Right ventricle myocardium superior (tissue), 1 donor: ENCODE measurements at regions not wholly inside any gene's neighbourhood (a gene's known extent, or its start where the extent isn't known, plus 50 kb on each side); places are given as distances from the start of the nearest gene placed in this dataset.
A peak's percentile ranks its signal among the peaks of the same experiment; 100 is the strongest.

Experiments used
- ATAC-seq: fragments of 200-7000 bp; cut with Tn5 transposase; one replicate; pipeline ENCODE4 v1.9.1; 2020; ENCODE audit warnings: mild to moderate bottlenecking; ENCODE audit not compliant: poor library complexity
- DNase-seq: peaks from one replicate; pipeline ENCODE4 v3.0.0-alpha.2; 2020
- intact Hi-C: fragments of 100-400 bp; cut with DNase I; formaldehyde crosslinking; loops from one replicate; pipeline ENCODE4 v1.11.2; 2022
- donor health status: DM: no; HTN: yes; CAD: no; lungs with severe emphysema.

DNA sequence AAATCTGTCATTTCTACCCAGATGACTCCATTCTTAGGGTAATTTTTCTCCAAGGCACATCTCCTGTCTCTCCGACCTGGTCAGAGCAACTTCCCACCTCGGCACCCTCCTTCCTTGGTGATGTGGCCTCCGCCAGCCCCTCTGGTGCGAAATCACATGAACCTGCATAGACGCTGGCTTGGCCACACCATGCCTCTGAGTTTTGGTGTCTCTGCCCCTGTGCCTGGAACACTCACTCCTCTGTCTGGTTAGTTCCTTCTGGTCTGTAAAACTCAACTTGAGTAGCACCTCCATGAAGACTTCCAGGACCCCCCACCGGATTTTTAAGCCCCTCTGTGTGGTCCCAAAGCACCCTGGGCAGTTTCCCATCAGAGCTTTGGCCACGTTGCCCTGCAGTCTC is 83.2 kb upstream of the OTOS start:
- intact Hi-C loops: no loop called here
- ATAC-seq (no peak), DNase-seq (no peak)

DNA sequence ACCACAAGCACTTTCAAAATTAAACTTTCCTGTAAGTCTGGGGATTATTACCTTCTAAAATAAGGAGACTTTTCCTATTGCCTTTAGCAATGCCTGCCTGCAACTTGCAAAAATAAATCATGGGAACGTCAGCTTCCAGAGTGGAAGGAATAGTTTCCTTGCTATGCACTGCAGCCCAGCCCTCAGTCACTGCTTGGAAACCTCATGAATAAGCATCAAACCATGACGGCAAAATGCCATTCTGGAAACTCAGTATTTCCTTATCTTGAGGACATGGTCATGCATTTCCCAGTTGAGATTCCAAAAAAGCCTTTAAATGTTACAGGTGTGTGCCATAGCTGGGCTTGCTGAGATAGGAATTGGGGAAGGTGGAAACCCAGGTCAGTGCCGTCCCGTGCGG is 84.2 kb upstream of the OTOS start:
- DNase-seq: no peak
- ATAC-seq: no peak
- intact Hi-C loops: no loop called here

DNA sequence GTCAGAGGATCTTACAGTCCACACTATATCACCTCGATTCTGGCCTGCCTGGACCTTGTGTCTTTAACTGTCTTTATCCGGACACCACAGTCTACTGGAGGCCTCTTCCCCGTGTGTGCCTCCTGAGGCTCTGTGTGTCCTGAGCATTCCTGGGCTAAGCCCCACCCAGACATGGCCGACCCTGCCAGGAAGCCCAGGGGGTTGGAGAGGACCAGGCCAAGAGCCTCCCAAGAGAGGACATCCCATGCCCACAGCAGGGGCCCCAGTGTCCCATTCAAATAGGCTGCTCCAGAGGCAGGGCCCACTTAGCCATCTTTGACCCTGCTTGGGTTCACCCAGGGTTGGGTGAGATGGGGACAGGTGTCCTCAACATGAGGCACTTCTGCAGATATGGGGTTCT is 84.7 kb upstream of the OTOS start:
- ATAC-seq: no peak
- DNase-seq: no peak
- intact Hi-C loops: no loop called here

DNA sequence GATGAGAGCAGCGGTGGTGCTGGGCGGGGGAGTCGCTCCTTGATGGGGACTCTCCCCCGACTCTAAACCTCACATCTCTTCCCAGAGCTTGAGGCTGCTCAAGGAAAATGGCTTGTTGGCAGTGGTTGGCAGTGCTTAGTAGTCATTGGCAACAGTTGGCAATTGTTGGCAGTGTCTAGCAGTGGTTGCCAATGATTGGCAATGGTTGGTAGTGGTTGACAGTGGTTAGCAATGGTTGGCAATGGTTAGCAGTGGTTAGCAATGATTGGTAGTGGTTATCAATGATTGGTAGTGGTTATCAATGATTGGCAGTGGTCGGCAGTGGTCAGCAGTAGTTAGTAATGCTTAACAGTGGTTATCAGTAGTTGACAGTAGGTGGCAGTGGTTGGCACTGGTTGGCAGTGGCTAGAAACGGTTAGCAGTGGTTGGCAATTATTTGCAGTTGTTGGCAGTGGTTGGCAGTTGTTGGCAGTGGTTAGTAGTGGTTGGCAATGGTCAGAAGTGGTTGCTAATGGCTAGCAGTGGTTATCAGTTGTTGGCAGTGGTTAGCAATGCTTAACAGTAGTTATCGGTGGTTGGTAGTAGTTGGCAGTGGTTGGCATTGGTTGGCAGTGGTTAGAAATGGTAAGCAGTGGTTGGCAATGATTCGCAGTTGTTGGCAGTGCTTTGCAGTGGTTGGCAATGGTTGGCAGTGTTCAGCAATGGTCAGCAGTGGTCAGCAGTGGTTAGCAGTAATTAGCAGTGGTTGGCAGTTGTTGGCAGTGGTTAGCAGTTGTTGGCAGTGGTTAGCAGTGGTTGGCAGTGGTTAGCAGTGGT is 85.4 kb upstream of the OTOS start:
- ATAC-seq (no peak), DNase-seq (no peak)
- intact Hi-C loops: no loop called here

DNA sequence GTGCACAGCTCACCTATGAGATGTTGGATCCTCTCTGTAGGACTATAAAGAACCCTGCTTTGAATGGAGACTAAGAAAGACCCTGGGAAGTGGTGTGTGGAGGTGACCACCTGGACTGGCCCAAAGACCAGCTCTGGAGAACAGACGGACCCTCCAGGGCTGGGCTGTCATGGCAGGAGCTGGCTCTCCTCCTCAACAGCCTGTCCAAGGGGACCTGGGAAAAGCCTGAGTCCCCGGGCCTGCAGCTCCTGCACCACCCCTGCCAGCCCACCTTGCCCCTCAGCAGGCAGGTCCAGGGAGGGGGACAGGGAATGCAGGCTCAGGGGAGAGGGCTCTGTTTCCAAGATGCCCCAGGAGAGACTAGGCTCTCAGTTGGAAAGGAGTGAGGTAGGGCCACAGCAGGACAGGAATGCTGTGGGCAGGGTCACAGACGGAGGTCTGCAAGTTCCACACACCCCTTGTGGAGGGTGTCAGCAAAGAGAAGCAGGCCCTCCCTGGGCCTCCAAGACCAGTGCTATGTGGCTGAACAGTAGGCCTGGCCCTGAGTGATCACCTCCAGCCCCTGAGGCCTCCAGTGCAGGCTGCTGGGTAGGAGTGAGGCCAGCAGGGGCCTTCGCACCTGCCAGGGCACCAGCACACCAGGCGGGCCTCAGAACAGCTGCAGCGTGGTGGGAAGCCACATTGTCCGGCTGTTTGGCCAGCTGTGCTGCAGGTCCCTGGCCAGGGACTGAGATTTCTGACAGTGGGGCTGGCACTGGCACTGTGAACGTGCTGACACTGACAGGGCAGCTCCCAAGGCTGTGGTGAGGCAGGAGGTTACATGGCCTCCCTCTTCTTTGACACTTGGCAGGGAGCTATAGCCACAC is 86.4 kb upstream of the OTOS start:
- DNase-seq (no peak), ATAC-seq (peak; percentile 60)
- intact Hi-C loops: no loop called here

DNA sequence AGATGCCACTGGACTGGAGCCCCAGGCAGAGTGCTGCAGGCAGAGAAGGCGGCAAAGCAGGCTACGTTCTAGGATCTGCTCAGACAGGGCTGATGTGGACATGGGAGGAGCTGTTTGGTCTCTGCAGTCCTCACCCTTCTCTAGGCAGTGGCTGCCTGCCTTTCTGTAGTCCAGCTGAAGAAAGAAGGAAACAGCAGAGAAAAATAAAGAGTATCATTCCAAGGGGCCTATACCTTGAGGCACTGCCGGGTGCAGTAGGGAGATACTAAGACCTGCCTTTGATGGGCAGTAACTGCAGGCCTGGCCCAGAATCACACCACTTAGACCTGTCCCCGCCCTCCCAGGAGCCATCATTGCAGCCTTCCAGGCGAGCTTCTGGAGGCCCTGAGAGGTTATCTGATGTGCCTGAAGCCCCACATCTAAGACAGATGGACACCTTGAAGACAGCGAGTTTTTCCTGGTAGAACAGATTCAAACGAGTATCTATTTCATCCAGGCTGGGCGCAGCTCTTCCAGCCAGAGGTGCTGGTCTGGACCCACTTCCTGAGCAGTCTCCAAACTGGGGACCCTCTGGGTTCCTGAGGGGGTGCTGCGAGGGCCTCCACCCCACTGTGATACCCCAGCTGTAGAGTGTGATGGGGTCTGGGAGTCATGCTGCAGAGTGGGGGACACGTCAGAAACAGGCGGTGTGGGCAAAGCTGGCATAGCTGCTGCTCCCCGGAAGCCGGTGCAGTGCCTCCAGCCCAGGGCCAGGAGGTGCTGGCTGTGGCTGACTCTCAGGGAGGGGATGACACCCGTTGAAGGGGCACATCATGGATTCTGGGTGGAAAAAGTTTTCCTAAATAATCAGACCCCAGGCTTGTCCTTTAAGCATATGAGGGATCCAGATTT is 87.3 kb upstream of the OTOS start:
- intact Hi-C loops: no loop called here
- no peak for DNase-seq
- ATAC-seq: no peak

DNA sequence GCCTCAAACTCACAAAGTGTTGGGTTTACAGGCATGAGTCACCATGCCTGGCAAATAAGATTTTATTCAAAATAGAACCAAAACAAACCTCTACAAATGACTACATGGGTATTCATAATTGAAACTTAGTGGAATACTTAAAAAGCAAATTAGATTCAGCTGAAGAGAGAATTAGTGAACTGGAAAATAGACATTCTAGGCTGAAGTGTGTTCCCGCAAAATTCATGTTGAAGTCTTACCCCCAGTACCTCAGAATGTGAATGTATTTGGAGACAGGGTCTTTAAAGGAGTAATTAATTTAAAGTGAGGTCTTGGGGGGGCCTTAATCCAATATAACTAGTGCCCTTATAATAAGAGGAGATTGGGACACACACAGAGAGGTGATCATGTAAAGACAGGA is 88.5 kb upstream of the OTOS start:
- ATAC-seq: no peak
- intact Hi-C loops: no loop called here

DNA sequence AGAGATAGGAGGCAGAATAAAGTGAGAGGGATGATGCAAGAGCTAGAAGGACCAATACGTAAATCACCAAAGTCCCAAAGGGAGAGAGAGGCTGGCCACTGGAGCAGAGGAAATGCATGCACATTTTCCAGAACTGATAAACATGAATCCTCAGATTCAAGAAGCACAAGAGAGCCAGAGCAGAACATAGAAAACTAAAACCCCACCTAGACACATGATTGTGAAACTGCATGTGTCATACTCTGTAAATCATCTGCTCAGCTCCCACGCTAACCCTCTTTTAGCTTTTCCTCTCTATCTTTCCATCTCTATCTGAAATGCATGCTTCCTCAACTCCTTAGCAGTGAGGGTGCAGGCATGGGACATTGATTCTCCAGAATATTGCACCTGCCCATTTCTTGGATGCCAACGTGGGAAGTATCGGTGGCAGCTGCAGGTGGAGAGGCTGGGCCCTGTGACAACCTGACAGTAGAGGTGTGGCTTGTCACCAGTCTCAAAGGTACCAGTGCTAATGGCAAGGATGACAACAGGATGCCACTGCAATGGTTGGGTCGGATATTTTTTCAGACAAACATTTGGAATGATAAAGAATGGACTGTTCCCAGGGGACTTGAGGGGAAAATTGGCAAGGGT is 89.3 kb upstream of the OTOS start:
- no peak for ATAC-seq
- DNase-seq: no peak
- intact Hi-C loops: loop anchor here (10.0 kb wide), 3 partner anchors 65 to 145 kb away; no protein-coding TSS in a partner anchor

More for the DNA sequence above, 88.5 kb upstream of the OTOS start:
- DNase-seq: no peak

DNA sequence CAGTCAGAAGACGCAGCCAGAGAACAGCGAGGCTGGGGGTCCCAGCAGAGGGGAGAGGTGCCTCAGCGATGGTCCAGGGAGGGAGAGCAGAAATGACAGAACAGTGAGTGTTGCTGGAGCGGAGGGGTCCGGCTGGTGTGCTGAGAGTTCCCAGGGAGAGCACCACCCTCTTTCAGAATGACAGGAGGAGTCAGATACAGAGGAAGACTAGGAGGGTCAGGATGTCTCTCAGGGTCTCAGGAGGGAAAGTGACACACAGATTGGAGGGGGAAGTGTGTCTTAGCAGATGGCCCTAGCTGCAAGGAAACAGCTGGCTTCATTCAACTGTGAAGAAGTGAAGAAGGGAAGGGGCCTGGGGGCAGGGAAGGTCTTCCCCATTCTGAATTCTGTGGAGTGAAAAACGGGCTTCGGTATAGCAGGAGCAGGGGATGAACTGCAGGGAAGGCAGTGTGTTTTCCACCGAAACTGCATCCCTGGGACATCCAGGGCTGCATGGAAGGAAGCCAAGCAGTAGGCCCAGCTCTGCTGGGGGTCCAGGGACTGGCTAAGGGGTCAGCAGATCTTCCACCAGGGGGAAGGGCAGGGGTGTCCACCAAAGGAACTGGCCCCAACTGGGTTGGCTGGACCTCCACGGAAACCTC is 90.0 kb upstream of the OTOS start:
- no peak for ATAC-seq
- no peak for DNase-seq
- intact Hi-C loops: loop anchor here (10.0 kb wide), 3 partner anchors 64 to 144 kb away; no protein-coding TSS in a partner anchor

DNA sequence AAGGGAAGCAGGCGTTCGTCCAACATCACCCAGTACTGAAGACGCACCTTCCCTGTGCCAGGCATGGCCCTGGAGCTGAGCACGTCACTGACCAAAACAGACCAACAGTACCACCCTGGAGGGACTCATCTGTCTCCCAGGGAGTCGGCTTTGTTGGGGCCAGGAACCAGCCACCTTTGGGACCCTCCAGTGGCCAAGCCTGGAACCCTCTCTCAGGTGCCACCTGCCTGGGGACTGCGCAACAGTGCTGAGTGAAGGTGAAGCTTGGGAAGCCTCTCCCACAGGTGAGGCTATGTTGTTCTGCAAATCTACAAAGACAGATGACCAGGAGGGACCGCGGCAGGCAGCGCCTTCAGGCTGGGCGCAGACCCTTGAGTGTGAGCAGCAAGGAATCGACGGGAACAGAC is 91.4 kb upstream of the OTOS start:
- intact Hi-C loops: loop anchor here (2.0 to 10.0 kb wide), 4 partner anchors 63 to 207 kb away; no protein-coding TSS in a partner anchor
- no peak for DNase-seq

DNA sequence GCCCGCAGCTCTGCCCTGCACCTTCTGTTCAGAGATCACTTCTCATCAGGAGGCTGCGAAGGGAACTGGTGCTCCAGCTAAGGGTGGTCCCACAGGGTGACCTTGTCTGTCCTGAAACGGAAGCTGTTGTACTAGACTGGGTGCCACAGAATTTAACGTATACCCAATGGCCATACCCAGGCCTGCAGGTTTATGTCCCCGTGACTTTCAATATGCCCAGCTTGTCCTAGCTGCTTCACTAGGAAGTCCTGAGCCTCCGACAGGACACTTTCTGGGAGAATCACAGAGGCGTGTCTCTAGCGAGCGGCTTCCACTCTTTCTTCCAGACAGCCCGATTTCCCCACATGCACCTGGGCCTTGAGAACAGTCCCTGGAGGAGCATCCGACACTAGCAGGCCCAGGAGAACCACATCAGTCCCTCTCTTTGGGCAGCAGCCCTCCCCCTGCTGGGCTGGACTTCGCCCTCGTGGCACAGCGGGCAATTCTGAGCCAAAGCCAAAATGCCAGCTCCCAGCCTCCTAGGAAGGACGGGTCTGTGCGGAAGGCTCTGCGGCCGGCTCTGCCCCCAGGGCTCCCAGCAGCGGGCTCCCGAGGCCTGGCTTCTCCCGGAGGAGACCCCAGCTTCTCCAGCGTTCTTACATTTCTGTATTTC is 91.9 kb upstream of the OTOS start:
- ATAC-seq: no peak
- DNase-seq: no peak
- intact Hi-C loops: loop anchor here (2.0 to 10.0 kb wide), 4 partner anchors 62 to 206 kb away; no protein-coding TSS in a partner anchor

More for the DNA sequence above, 91.4 kb upstream of the OTOS start:
- no peak for ATAC-seq

DNA sequence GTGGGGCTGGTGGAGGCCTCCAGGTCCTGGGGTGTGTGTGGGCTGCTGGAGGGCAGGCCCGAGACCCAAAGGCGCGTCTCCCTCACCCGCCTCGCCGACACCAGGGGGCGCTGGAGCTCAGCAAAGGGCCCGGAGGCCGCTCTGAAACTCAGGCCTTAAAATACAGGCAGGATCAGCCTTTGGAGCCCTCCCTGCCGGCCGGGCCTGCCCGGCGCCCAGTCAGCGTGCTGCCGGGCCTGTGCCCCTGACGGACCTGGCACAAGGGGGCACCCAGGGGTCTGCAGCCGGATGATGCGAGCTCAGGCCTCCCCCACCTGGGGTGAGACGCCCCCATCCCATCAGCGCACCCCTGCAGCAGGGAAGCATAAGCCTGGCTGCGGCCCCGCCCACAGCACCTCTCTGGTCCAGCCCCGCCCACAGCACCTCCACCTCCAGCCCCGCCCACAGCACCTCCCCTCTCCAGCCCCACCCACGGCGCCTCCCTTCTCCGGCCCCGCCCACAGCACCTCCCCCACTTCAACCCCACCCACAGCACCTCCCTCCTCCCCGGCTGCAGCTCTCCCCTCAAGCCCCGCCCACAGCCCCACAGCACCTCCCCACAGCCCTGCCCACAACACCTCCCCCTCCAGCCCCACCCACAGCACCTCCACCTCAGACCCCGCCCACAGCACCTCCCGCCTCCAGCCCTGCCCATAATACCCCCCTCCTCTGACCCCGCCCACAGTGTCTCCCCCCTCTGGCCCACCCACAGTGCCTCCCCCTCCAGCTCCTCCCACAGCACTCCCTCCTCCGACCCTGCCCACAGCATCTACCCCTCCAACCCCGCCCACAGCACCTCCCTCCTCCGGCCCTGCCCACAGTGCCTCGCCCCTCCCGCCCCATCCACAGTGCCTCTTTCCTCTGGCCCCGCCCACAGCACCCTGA is 92.8 kb upstream of the OTOS start:
- peak; percentile 90 for DNase-seq
- intact Hi-C loops: loop anchor here (2.0 to 10.0 kb wide), 4 partner anchors 62 to 206 kb away; no protein-coding TSS in a partner anchor
- ATAC-seq: peak; percentile 79

DNA sequence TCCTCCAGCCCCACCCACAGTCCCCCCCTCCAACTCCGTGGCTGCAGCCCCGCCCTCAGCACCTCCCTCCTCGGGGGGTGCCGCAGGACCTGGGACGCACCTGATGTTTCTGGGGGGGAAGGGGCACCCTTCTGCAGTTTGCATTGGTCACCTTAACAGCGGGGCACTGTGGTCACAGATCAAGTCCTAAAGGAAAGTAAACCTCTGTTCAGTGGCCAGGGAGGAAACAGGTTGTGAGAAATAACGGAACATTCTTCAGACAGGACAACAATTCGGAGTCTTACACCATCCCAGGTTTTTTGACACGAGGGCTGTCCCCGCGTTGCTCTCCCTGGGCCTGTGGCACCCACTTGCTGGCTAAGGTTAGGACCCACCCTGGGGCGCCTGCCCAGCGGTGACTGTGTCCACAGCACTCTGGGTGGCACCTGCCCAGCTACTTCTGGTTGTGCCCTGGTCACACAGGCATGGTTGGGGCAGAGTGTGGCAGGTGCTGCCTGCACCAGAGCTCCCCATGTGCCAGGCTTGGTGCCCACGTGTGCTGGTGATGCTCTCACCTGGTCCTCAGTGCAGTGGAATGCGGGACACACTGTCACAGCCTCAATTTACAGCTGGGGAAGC is 93.5 kb upstream of the OTOS start:
- DNase-seq (no peak), ATAC-seq (no peak)
- intact Hi-C loops: loop anchor here (2.0 to 10.0 kb wide), 4 partner anchors 61 to 205 kb away; no protein-coding TSS in a partner anchor

DNA sequence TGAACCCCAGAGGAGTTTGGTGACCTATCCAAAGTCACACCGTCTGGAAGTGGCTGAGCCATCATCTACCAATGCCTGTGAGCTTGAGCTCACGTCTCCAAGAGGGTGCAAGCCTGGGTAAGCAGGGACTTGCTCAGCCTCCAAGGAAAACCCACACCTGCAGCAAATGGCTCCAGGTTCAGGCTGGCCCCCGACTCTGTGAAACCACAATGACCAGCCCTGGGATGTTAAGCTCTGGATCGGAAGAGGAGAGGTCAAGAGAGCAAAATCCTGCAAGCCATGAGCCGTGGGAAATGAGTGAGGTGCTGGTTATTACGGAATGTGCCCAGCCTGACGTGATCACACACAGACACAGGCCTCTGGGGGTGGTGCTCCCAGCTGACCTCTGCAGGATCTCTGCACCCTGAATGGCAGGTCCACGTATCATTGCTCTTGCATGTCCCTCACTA is 94.1 kb upstream of the OTOS start:
- ATAC-seq (no peak), DNase-seq (no peak)
- intact Hi-C loops: loop anchor here (10.0 kb wide), 3 partner anchors 60 to 140 kb away; no protein-coding TSS in a partner anchor

DNA sequence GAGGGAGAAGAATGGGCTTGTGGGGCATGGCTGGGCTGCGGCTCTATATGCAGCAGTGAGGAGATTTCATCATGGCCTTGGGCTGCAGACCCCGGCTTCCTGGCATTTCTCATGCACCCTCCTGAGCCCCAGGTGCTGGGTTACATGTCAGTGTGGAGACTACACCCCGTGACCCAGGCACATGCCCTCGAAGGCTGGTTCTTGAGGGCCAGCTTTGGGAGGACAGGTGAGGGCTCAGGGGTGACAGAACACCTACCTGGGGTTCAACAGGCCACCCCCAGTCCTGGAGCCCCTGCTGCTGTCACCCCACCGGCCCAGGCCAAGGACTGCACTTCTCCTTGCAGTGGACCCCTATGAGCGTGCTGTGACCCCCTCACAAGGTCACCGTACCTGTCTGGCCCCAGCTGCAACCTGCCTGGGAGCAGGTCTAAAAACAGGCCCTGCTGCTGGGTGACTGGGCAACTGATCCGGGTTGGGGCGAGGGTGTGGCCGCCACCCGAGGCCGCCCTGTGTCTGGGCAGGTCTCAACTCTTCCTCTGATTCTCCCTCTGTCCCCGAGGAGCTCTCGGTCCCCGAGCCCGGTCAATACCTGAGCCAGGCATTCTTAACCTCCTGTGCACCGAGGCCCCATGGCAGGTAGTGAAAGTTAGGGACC is 94.8 kb upstream of the OTOS start:
- DNase-seq: no peak
- no peak for ATAC-seq
- intact Hi-C loops: loop anchor here (10.0 kb wide), 3 partner anchors 60 to 140 kb away; no protein-coding TSS in a partner anchor
